ACHN (cell line): ENCODE measurements at regions not wholly inside any gene's neighbourhood (a gene's known extent, or its start where the extent isn't known, plus 50 kb on each side); places are given as distances from the start of the nearest gene placed in this dataset.

Source experiments
- DNase-seq: peaks from one replicate; pipeline ENCODE4 v3.0.0-alpha.2; 2015
- in situ Hi-C: cut with HindIII; loops from 2 replicates; pipeline ENCODE4 v1.10.0; 2017; ENCODE audit warnings: low sequenced_read_pairs, low pct_ligation_motif_present, low pct_unique_long_range_greater_than_20kb

DNA sequence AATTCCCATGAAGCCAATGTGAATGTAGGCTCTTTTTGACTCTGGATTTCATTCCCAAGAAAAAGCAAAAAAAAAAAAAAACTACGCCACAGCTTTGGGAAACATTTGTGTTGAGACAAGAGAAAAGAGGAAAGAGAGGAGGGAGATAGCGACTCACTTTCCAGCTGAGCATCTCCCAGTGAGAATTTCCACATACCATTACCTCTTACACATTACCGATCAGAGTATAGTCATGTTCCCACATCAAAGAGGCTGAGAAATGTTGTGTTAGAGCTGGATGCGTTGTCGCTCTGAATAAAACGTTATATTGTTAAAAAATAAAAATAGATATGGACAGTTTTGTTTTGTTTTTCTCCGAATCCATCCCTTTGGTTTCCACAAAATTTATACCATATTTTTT, 1019.3 kb upstream of the ADGRB3 start:
- DNase-seq, result no peak
- in situ Hi-C loops, result no loop called here

DNA sequence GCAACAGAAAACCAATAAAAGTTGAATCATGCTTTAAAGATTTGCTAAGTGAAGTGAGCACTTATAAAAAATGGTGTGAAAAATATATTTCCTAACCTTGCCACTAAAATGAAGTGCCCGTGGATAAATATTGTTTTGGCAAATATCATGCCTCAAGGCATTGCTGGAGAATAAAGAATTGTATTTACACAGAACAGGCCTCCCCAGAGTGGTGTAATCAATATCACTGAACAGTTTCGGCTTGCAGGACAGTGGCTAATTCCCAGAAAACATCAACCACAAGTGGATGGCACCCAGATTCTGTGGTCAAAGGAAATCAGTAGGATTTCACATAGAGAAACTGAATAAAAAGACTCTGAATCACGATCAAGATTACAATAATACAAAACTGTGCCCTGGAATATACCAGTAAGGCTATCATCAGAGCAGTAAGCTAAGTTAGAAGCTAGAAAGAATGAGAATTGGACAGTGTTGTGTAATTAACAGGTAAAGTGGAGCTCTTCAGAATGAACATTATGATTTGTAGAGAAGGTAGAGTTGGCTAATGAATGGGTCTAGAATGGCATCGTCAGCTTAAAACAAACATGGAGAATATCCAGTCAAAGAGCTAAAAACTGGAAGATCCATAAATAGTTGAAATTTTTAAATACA, 1026.9 kb upstream of the ADGRB3 start:
- no peak for DNase-seq
- in situ Hi-C loops, result no loop called here

DNA sequence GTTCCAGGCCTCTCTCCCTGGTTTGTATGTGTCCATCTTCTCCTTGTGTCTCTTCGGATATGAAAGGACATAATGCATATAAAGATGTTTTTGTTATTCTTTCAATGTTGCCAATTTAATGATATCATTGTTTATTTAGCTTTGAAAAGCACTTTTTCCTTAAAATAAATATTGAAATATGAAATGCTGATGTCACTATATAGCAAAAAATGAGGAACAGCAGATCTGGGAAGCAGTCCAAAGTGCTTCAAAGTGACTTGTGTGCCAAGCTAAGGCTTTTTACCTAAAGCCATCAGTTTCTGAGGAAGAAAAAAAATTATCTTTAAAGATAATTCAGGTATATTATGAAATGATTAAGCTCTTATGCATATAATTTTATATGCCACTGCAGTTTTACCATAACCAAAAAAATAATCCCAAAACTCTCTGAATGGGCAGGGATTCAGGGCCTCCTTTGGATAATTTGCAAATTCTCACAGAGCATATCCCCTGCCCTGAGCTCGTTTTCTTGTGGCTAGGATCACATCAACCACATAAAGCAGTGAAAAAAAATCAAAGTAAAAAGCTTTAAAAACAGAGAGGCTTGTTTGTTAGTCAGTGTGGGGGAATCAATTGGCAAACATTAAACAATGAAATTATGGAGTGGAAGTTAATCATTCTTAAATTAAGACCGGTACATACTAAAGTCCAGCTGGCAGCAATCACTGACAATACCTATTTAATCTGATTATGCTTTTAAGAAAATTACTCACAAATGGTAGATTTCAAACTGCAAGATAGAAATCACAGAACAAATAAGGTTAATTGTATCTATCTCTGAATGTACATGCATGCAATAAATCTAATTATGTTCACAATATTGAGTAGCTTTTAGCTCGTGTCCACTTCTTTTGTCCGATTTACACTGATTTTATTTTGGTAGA, 1027.9 kb upstream of the ADGRB3 start:
- in situ Hi-C loops, result no loop called here
- no peak for DNase-seq

- no peak for DNase-seq
- in situ Hi-C loops, result no loop called here
Measured at GRCh38 chr6:67594366-67594765, 1040.7 kb upstream of the ADGRB3 start.

- in situ Hi-C loops, result no loop called here
- DNase-seq, result no peak
Measured at GRCh38 chr6:67593247-67593646, 1041.8 kb upstream of the ADGRB3 start.

GRCh38 chr6:67591910-67592309, 1043.2 kb upstream of the ADGRB3 start:
- in situ Hi-C loops, result no loop called here
- DNase-seq, result no peak

DNA sequence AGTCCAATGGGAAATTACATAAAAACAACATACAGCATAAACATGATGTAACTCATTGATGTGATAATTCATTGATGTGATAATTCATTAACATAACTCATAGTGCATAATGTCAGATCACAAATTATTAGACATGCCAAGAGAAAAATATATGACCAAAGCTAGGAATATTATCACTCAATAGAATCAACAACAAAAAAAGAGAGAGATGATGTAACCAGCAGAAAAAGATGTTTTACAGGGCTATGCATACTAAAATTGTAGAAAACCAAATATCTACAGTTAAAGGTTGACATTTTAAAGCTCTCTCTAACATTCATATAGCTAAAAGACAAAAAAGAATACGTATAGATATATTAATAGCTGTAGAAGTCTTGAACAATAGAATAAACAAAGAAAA, 1067.2 kb upstream of the ADGRB3 start:
- DNase-seq, result no peak
- in situ Hi-C loops, result no loop called here

GRCh38 chr6:67563671-67564070, 1071.4 kb upstream of the ADGRB3 start:
- no peak for DNase-seq
- in situ Hi-C loops, result no loop called here

DNA sequence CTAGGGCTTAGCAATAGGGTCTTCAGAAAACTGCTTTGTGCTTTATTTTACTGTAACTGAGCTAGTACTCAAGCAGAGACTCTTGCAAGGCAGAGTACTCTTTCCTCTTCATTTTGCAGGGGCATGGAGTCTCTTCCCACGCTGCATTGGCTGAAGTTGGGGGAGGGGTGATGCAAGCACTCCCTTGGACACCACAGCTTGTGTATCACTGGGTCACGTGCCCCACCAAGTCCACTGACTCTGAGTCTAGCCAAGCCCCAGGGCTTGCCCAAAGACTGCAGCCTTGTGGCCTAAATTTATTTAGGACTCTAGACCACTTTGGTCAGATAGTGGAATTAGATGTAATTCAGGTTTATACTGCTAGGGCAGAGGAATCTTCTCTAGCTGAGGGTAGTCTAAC, 1075.0 kb upstream of the ADGRB3 start:
- no peak for DNase-seq
- in situ Hi-C loops, result no loop called here

GRCh38 chr6:67558985-67559384, 1076.1 kb upstream of the ADGRB3 start:
- DNase-seq, result no peak
- in situ Hi-C loops, result no loop called here

GRCh38 chr6:67544851-67545452, 1090.1 kb upstream of the ADGRB3 start:
- no peak for DNase-seq
- in situ Hi-C loops, result no loop called here

GRCh38 chr6:67541586-67541985, 1093.5 kb upstream of the ADGRB3 start:
- in situ Hi-C loops, result no loop called here

GRCh38 chr6:67538032-67538431, 1097.0 kb upstream of the ADGRB3 start:
- in situ Hi-C loops, result no loop called here
- no peak for DNase-seq

More at GRCh38 chr6:67541586-67541985, 1093.5 kb upstream of the ADGRB3 start:
- DNase-seq, result no peak

DNA sequence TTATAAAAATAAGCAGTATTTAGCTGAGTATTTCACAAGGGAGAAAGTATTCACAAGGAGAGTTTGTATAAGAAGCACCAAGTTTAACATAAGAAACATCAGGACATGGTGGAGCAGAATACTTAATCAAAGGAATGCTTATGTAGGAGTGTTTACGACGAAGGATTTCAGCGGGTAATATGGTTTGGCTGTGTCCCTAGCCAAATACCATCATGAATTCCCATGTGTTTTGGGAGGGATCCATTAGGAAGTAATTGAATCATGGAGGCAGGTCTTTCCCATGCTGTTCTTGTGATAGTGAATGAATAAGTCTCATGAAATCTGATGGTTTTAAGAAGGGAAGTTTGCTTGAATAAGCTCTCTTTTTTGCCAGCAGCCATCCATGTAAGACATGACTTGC, 1099.1 kb upstream of the ADGRB3 start:
- no peak for DNase-seq
- in situ Hi-C loops, result no loop called here

DNA sequence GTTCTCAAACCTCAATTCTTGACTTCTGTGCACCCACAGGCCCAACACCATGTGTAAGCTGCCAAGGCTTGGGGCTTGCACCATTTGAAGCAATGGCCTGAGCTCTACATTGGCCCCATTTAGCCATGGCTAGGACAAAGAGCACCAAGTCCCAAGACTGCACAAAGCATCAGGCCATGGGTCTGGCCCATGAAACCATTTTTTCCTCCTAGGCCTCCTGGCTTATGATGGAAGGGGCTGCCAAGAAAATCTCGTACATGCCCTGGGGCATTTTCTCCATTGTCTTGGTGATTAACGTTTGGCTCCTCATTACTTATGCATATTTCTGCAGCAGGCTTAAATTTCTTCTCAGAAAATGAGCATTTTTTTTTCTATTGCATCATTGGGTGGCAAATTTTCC, 1128.7 kb upstream of the ADGRB3 start:
- in situ Hi-C loops, result no loop called here
- DNase-seq, result no peak

DNA sequence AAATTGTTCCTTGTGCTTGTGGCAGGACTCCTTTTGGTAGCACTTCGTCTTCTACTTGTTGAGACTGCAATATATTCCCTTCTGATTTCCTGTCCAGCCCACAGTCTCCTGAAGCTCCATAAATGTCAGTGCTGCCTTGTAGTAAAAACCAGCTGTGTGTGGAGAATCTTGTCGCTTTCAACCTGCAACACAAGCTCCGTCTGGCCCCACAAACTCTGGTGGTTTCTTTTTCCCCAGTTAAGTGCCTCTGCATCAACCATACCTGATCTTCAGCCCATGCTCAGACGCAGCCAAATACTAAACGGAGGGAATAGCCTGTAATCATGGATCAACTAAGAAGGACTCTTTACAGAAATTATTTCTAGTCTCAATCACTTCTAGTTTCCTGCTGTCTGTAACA, 1133.3 kb upstream of the ADGRB3 start:
- in situ Hi-C loops, result no loop called here
- DNase-seq, result no peak

- in situ Hi-C loops, result no loop called here
- no peak for DNase-seq
Measured at GRCh38 chr6:67497749-67498148, 1137.3 kb upstream of the ADGRB3 start.

- in situ Hi-C loops, result no loop called here
- DNase-seq, result no peak
Measured at GRCh38 chr6:67496191-67496590, 1138.9 kb upstream of the ADGRB3 start.

DNA sequence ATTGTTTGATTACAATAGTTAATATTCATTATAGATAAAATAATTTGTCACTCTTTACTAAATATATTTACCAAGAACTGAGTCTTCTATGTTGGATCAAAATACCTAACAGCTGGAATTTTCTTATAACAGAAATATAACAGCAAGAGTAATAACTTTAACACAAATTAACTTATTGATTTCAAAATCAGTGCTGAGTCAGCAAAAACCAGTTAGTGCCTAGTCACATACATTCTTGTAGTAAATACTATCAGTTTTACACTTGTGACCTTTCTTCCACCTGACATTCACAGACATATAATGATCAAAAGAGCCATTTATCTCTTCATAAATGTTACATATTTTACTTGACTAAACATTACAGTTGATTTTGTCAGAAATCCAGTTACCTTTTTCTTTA, 1141.4 kb upstream of the ADGRB3 start:
- no peak for DNase-seq
- in situ Hi-C loops, result no loop called here

DNA sequence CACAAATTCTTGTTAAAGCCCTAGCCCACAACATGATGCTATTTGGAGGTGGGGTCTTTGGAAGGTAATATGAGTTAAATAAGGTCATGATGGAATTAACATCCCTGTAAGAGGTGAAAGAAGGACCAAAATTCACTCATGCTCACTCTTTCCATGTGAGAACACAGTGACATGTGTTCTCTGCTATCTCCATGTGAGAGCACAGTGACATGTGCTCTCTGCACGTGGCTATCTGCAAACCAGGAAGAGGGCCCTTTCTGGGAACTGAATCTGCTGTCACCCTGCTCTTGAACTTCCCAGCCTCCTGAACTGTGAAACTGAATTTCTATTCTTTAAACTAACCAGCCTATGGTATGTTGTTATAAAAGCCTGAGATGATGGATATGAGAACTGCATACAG, 1159.4 kb upstream of the ADGRB3 start:
- in situ Hi-C loops, result no loop called here
- no peak for DNase-seq
